ENCODE measurements at regions not wholly inside any gene's neighbourhood (a gene's known extent, or its start where the extent isn't known, plus 50 kb on each side); places are given as distances from the start of the nearest gene placed in this dataset.
"Not testable (repeated sequence)": the region's sequence is repeated elsewhere in the genome, so short reads cannot be mapped to it uniquely, and the experiment has no call there.

DNA sequence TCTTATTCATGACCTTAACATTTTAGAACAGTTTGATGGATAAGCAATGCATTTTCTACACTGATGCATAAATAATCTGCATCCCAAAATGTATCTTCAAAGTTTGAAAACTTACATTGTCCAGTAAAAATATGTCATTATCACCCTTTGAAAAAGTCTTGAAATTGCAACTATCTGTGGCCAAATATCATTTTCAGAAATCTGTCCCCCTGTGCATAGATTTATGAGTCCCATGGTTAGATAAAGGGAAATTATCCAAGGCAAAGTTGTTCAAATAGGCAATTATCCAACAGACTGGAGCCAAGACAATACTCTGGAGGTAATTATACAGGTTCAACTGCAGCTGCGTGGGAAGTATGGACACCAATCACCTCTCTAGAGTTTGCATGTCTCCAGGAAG, 182.5 kb upstream of the INTU start:
- DNase-seq = no peak

DNA sequence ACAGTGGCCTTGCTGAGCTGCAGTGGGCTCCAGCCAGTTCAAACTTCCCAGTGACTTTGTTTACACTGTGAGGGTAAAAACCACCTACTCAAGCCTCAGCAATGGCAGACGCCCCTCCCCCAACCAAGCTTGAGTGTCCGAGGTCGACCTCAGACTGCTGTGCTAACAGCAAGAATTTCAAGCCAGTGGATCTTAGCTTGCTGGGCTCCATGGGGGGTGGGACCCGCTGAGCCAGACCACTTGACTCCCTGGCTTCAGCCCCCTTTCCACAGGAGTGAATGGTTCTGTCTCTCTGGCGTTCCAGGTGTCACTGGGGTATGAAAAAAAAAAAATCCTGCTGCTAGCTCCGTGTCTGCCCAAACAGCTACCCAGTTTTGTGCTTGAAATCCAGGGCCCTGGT, 168.9 kb upstream of the INTU start:
- DNase-seq = no peak

DNA sequence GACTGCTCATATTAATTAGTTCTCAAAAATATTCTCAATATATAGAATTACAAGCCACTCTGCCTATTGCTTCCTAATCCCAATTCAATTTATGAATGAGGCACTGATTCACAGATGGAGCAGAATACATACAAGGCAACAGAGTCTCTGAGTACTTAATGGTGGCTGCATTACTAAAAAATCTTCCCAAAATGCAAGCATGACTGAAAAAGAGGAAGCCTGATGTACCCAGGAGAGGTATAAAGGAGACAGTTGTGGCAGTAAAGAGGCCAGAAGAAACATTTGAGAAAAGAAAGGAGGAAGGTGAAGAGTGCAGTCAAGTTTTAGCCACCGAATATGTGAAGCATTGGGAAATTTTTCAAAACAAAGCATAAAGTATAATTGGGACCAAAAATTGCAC, 163.2 kb upstream of the INTU start:
- DNase-seq = no peak

DNA sequence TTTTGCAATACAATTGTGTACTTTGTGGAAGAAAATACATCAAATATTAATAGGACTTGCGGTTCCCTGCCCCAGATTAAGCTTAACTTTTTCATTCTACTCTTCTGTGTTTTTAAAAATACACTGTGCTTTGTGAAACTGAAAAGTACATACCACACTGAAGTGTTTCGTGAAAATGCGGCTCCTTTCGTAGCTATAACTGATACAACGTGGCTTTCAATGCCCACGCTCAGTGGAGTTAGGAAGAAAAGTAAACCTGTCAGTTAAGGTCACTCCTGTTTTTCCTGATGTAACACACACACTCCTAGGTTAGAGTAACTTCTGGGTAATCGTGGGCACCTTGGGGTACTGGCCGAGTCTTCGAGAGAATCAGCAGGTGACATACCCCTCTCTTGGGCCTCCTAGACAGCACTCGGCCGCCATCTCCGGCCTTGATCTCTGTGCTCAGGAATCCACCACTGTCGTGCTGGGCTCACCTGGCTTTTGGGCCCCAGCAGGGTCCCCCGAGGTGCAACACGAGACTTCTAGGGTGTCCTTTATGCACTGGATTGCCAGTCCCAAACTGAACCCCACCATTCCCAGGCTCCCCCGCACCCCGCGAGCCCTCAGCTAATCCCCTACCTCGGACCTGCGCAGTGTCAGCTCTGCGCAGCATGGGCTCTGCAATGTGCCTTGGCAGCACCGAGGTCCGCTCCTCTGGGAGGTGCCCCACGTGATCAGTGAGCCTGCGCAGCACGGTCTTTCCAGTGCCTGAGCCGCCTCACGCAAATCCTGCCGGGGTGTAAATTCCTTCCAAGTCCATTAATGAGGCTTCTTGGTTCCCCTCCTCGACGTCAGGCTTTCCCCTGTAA, 162.6 kb upstream of the INTU start:
- DNase-seq = no peak

DNA sequence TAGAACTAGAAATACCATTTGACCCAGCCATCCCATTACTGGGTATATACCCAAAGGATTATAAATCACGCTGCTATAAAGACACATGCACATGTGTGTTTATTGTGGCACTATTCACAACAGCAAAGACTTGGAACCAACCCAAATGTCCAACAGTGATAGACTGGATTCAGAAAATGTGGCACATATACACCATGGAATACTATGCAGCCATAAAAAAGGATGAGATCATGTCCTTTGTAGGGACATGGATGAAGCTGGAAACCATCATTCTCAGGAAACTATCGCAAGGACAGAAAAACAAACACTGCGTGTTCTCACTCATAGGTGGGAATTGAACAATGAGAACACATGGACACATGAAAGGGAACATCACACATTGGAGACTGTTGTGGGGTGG, 154.5 kb upstream of the INTU start:
- not testable (repeated sequence) for DNase-seq

DNA sequence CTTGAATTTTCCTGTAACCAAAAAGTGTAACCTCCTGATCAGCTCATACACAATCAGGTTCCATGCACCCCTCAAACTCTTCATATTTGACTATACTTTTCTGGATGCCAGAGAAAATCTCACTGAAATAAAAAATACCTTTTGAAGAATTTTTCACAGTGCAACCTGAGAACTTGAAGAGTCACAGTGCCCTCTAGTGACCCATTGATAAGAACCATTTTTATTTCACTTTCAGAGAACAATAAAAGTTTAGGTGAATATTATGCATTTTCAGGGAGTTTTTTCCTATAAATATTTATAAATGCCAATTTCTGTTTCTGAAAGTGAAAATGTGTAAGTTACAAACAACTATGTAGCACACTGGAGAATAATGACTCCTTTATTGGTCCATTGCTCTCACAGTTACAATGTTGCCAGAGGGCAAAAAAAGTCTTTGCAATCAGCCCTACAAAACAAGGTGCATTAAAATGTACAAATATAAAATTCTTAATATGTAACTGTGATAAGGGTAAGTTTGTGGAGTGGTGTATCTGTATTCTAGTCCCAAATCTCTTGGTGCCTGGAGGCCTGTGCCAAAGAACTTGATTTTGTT, 153.6 kb upstream of the INTU start:
- DNase-seq = peak in 1 of 5 experiments; percentile 7

DNA sequence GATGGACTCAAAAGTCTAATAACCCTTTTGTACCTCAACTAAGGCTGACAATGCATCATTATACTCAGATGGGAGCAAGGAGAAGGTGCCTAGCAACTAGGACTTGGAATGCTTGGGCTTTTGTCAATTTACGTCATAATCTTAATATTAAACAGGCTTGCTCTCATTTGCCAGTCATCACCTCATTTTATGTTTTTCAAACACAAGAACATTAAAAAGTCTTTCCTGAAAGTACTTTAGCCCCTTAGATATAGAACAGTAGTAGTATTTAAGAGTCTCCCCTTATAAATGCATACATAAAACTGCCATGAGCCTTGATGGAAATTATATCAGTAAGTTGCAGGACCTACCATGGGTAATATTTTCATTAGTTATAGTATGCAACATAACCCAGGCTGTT, 150.7 kb upstream of the INTU start:
- DNase-seq = no peak

DNA sequence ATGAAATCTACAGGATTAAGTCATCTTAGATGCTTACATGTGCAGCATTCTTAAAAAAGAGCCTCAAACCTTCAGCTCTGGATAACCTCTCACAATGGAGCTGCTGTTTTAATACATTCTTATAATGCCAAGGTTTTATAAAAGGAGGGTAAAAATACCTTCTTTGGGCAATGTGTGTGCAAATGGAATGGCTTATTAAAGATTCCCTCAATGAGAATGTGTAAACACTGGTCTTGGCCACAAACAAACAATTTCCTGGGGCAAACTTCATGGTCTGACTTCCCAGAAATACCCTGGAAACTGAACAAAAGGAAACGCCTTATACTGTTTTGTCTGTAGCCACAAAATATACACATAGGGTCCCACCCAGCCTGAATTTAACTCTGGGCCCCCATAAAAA, 148.6 kb upstream of the INTU start:
- DNase-seq = no peak

DNA sequence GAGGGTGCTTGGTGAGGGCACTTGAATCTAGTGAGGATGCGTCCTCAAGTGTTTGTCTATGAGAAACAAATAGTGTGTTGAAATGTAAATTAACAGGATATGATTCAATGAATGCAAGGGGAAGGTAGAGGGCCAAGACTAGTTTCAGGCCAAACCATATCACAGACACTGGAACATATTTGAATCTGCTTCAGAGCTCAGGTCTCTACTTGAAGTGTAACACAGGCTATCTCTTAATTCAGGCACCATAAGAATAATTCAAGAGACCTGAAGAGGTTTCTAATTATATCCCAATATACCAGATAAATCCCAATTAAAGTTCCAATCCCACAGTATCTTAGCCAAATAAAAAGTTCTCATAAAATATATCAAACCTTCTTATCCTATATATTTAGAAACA, 146.5 kb upstream of the INTU start:
- DNase-seq = no peak

DNA sequence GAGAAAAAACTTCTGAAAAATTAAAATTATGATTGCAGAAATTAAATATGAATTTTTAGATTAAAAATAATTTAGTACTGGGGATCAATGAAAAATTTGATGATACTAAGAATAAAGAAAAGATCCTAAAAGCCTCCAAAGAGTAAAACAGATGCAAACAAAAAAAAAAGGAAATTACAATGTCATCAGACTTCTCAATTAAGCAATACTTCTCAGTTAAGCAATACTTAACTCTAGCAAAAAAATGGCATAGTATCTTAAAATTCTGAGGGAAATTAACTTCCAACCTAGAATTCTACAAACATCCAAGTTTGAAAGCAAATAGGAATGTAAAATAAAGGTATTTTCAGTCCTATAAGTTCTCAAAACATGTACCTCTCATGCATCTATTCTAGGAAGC, 141.2 kb upstream of the INTU start:
- DNase-seq = no peak

DNA sequence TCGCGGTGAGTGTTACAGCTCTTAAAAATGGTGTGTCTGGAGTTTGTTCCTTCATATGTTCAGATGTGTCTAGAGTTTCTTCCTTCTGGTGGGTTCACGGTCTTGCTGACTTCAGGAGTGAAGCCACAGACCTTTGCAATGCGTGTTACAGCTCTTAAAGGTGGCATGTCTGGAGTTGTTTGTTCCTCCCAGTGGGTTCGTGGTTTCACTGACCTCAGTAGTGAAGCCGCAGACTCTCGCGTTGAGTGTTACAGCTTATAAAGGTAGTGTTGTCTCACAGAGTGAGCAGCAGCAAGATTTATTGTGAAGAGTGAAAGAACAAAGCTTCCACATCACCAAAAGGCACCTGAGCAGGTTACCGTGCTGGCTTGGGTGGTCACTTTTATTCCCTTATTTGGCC, 135.9 kb upstream of the INTU start:
- peak in 1 of 5 experiments; percentile 35 for DNase-seq

DNA sequence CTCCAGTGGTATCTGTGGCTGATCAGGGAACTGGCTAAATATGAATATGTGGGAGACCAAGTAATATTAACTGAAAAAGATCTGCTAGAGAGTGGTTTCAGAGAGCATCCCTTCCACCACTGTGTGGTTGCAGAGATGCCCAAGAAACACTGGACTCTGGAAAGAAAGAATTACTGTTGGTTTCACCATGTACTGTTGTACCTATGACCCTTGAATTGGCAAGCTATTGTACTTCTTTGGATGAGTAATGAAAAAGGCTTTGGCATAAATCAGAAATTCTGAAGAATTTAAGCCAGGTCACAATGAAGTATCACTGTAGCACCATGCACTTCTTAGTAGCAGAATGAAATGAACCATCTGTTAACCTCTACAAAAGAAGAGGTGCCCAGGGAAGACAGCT, 134.4 kb upstream of the INTU start:
- DNase-seq = no peak

DNA sequence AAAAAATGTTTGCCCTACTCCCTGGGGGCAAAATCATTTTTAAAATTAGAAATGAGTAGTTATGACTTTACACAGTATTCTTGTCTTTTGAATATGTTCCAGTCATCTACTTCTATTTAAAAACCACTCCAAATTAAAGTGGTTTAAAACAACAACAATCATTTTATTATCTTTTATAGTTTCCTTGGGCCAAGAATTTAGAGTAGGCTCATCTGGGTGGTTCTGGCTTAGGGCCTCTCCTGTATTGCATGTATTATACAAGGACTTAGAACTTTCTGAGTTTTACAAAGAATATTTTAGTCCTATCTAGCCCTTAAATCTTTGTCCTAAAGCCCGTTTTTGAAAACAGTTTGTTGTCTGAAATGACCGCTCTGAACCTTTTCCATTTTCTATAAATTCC, 132.5 kb upstream of the INTU start:
- DNase-seq = no peak

DNA sequence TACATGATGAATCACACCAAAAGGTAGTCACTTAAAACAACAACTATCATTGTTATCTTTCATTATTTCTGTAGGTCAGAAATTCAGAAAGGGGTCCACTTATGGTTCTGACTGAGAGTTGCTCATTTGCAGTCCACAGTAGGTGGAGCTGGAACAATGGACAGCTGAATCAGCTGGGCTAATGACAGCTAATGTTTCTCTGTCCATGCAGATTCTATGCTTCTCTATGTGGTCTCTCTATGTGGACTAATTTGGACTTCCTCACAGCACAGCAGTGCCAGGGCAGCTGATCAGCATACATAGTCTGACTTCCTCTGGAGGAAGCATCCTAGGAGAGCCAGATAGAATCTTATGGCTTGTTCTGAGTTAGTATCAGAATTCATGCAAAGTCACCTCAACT, 131.7 kb upstream of the INTU start:
- no peak for DNase-seq

DNA sequence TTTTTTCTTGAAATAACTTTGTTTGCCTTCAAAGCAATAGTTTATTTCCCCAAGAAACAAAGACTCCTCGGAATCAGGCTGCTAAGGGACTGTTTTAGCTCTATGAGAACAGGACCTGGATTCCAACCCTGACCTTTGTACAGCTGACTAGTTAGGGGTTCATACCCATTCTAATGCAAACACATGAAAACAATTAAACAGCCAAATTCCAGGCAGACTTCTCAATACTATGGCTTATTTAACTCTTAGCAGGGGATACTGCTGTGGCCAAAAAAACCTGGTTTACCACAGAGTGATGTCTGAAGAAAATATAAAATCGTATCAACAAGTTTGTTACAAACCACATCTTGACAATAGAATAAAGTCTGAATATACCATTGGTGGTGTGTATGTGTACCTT, 129.6 kb upstream of the INTU start:
- no peak for DNase-seq

DNA sequence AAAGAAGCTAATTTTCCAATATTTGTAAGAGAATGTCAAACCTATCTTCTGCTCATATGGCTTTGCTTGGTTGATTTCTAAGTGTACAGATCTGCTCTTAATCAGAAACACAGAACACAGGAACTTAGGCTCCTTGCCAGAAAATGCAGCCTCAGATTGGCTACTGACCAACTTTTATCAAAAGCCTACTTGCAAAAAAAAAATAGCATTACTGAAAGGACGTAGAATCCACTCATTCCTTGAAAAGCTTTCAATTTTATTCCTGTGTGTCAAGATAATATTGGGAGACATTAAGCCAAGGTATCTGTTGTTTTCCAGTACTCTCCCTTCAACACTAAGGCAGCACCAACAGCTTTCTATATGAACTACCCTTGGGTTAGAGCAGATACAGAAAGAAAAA, 127.6 kb upstream of the INTU start:
- no peak for DNase-seq

DNA sequence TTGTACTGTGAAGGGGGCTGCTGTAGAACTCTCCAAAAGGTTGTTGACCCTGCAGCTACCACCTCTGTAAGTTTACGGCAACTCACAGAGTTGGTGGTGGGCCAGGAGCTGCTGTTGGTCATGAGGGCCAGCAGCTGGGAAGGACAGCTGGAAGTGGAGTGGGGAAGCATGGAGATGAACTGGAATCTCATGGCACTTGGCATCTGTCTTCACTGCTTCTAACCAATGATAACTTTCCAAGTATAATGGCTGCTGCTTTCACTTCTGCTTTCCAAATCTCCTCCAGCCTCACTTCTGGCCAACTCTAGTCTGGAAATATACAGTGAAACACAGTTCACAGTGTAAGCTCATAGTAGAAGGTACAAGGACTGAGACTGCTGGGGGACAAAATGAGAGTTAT, 126.5 kb upstream of the INTU start:
- DNase-seq = no peak

DNA sequence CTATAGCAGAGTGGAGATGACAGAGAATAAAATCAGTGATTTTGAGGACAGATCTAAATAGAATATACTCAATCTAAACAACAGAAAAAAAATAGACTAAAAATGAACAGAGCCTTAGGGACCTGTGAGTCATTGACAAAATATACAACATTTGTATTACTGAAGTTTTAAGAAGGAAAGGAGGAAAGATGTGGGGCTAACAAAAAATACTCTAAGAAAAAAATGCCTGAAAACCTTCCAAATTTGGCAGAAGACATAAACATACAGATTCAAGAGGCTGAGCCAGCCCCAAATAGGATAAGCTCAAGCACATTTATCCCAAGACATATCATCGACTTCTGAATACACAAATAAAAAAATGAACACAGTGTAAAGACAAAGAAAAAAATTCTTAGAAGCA, 123.6 kb upstream of the INTU start:
- no peak for DNase-seq

DNA sequence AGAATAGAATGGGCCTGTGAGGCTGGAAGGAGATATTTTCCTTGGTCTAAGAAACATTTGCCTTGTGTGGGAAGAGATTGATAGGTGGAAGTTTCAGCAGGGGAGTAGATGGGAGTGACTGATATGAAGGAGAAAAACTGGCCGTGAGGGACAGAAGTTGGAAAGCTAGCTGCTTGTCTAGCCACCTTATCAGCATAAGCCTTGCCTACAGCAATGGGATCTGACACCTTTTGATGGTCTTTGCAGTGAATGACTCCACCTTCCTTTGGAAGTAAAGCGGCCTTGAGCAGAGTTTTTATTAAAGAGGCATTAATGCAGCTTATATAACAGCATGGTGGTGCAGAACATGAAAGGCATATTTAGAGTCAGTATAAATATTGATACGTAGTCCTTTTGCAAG, 120.1 kb upstream of the INTU start:
- DNase-seq = not testable (repeated sequence)

DNA sequence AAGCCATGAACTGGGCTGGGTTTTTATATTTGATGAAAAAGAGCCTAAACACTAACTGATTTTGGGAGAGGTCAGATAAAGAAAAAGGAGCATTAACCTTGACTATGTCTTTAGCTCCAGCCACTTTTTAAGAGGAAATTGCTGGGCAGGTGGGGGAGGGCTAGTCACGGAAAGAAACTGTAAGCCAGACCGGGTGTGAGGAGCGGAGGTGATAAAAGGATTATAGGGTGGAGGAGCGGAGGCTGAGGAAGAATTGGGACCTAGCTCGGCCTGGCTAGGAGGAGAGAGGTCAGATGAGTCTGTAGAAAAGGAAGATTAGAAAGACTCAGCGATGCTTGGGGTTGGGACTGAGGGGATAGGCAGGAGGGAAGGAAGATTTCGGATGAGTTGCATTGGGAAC, 117.5 kb upstream of the INTU start:
- not testable (repeated sequence) for DNase-seq

DNA sequence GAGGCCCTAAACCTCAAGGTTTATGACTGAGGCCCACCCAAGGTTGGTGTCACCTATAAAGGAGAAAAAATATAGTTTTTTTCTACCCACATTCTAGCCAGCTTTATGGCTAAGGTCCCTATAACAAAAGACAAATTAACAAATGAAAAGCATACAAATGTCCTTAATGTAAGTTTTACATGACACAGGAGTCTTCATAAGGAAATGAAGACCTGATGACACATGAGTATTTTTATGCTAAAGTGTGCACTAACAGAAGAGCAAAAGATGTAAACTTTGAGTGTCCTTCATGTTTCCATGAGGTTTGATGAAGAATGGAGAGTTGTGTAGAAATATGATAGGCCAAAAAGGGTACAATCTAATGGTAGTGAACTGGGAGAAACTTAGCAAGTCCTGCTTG, 114.7 kb upstream of the INTU start:
- no peak for DNase-seq

DNA sequence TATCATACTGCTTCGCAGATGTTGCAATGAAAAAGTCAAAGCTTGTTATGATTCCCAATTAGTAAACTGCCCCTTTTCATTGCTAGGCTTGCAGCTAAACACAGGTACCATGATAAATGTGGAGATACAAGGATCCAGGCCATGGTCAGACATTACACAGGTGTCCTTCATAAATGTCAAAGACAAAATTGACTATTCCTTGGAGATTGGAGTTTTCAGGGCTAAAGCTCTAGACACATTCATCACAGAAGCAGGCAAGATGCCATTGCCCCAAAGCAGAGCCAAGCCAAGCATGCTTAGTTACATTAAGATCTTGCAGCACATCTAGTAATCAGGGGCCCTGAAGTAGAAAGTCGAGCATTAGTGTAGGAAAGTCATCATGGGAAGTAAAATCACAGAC, 111.3 kb upstream of the INTU start:
- DNase-seq = no peak

DNA sequence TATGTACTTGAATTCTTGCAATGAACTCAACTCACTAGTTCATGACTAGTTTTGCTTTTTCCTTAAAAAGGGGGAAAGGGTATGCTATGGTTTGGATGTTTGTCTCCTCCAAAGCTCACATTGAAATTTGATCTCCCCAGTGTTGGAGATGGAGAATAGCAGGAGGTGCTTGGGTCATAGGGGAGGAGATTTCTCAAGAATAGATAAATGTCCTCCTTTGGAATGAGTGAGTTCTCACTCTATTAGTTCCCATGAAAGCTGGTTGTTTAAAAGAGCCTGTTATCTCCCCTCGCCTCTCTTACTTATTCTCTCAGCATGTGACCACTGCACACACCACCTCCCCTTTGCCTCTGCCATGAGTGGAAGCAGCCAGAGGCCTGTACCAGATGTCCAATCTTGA, 109.4 kb upstream of the INTU start:
- no peak for DNase-seq

DNA sequence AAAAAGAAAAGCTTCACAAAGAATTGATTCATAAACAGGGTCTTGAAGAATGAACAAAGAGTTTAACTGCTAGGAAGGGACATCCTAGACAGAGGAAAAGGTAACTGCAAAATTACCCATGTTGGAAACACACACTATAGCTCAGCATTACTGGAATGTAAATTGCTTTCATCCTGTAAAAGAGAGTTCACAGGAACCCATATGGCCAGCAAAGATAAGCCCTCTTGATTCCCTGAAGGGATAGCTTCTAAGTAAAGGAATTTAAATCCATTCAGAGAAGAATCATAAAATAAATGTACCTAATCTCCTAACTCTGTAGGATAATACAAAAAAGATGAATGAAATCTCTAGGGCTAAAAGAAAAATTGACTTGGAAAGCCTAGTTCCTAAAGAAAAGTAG, 107.1 kb upstream of the INTU start:
- no peak for DNase-seq

DNA sequence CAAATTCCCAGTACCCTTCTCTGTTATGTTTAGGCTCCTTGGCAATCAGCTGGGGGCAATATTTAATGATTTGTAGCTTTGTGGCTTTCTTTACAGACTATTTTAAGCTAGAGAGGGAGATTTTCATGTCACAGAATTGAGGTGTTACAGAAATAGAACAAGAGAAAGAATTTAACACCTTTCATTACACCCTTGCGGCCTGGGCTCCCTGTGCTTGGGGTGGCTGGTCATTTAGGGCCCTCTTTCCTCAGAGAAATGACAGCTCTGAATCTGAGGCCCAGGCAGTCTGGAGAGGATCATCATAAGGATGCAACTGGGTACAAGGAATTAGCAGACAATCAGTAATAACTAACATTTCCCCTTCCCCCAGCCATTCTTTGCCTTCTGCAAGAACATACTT, 104.5 kb upstream of the INTU start:
- DNase-seq = no peak

Data from T-helper 2 cell (primary cell).